KMS-11 (cell line): ENCODE measurements at regions not wholly inside any gene's neighbourhood (a gene's known extent, or its start where the extent isn't known, plus 50 kb on each side); places are given as distances from the start of the nearest gene placed in this dataset.

Experiments
- H2AFZ ChIP-seq: fragments of 200-600 bp; sonication (generic); 2 replicates; pipeline ENCODE4 v1.6.1; 2016; ENCODE audit warnings: antibody characterized with exemption, mixed run types, low read depth
- H3K27ac ChIP-seq: fragments of 200-600 bp; sonication (generic); 2 replicates; pipeline ENCODE4 v1.6.1; 2016; ENCODE audit warnings: mild to moderate bottlenecking, mixed run types
- H3K27me3 ChIP-seq: fragments of 200-600 bp; sonication (generic); 2 replicates; pipeline ENCODE4 v1.6.1; 2017; ENCODE audit warnings: mild to moderate bottlenecking, low read depth, mixed run types, moderate library complexity; ENCODE audit not compliant: insufficient read depth
- H3K36me3 ChIP-seq: fragments of 200-600 bp; sonication (generic); 2 replicates; pipeline ENCODE4 v1.6.1; 2017; ENCODE audit warnings: mild to moderate bottlenecking, mixed run types; ENCODE audit not compliant: insufficient read depth
- H3K4me1 ChIP-seq: fragments of 200-600 bp; sonication (generic); 2 replicates; pipeline ENCODE4 v1.6.1; 2016; ENCODE audit warnings: mild to moderate bottlenecking, low read depth, mixed run types; ENCODE audit not compliant: poor library complexity, severe bottlenecking
- H3K4me2 ChIP-seq: fragments of 200-600 bp; sonication (generic); 2 replicates; pipeline ENCODE4 v1.7.0; 2016; ENCODE audit warnings: mild to moderate bottlenecking, mixed run types
- H3K4me3 ChIP-seq: fragments of 200-600 bp; sonication (generic); IDR thresholded peaks from 2 replicates; pipeline ENCODE4 v1.6.1; 2017; ENCODE audit warnings: low read depth, low read length, mixed read lengths; ENCODE audit not compliant: insufficient read depth
- H3K79me2 ChIP-seq: fragments of 200-600 bp; sonication (generic); 2 replicates; pipeline ENCODE4 v1.6.1; 2016; ENCODE audit warnings: low read depth, mixed run types; ENCODE audit not compliant: insufficient read depth
- H3K9ac ChIP-seq: fragments of 200-600 bp; sonication (generic); 2 replicates; pipeline ENCODE4 v1.6.1; 2016; ENCODE audit warnings: mild to moderate bottlenecking, mixed run types
- H4K20me1 ChIP-seq: fragments of 200-600 bp; sonication (generic); 2 replicates; pipeline ENCODE4 v1.6.1; 2016; ENCODE audit warnings: mild to moderate bottlenecking, mixed run types; ENCODE audit not compliant: insufficient read depth
- TF ChIP-seq, protein P1 (sequence below): fragments of 200-600 bp; sonication (generic); conservative IDR thresholded peaks from 2 replicates; pipeline ENCODE4 v1.6.1; 2017; ENCODE audit warnings: low read depth, mild to moderate bottlenecking, antibody characterized with exemption, low read length, moderate library complexity, mixed read lengths

DNA sequence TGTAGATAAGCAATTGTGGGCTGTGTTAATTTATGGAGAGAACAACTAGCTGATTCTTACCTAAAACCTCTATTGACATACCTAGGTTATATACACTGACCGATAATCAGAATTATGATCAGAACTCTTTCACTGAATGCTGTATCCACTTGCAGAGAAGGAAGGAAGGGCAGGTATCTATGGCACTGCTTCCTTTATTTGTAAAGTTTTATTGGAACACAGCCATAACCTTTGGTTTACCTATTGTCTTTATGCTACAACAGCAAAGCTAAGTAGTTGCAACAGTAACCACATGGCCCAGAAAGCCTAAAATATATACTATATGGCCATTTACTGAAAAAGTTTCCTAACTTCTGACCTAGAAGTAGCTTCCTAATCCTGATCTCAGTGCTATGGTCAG lies 358.9 kb upstream of the ARID1B start:
- Histone ChIP-seq H3K27me3 (no peaks in the 10 kb centered on the region), H3K4me2 (no peak overlapping the region), H3K36me3 (no peaks in the 10 kb centered on the region), H3K79me2 (no peaks in the 10 kb centered on the region), H2AFZ (no peak overlapping the region), H3K4me3 (no peak overlapping the region), H3K9ac (no peak overlapping the region), H4K20me1 (no peaks in the 10 kb centered on the region), H3K27ac (no peak overlapping the region), H3K4me1 (no peaks in the 10 kb centered on the region)
- TF ChIP-seq, protein P1, sequence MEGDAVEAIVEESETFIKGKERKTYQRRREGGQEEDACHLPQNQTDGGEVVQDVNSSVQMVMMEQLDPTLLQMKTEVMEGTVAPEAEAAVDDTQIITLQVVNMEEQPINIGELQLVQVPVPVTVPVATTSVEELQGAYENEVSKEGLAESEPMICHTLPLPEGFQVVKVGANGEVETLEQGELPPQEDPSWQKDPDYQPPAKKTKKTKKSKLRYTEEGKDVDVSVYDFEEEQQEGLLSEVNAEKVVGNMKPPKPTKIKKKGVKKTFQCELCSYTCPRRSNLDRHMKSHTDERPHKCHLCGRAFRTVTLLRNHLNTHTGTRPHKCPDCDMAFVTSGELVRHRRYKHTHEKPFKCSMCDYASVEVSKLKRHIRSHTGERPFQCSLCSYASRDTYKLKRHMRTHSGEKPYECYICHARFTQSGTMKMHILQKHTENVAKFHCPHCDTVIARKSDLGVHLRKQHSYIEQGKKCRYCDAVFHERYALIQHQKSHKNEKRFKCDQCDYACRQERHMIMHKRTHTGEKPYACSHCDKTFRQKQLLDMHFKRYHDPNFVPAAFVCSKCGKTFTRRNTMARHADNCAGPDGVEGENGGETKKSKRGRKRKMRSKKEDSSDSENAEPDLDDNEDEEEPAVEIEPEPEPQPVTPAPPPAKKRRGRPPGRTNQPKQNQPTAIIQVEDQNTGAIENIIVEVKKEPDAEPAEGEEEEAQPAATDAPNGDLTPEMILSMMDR = no peak

DNA sequence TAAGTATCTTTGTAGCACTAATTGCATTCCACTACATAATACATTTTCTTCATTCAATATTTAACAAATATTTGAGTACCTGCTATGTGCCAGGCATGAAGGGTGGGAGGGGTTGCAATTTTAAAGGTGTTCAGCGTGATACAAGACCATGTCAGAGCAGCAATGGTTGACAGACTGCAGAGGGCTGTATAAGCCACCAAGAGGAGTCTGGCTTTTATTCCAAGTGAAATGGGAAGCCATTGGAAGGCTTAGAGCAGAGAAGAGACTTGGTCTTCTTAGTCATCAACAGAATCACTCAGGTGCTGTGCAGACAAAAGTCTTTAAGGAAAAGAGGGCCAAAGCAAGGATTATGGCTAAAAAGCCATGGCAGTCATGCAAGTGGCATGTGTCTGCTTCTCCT lies 360.8 kb upstream of the ARID1B start:
- Histone ChIP-seq H3K27ac (no peak overlapping the region), H3K79me2 (no peaks in the 10 kb centered on the region), H3K4me1 (no peaks in the 10 kb centered on the region), H4K20me1 (no peaks in the 10 kb centered on the region), H2AFZ (no peak overlapping the region), H3K36me3 (no peaks in the 10 kb centered on the region), H3K9ac (no peak overlapping the region), H3K4me2 (no peak overlapping the region), H3K27me3 (no peaks in the 10 kb centered on the region), H3K4me3 (no peak overlapping the region)
- TF ChIP-seq, protein P1 = no peak

DNA sequence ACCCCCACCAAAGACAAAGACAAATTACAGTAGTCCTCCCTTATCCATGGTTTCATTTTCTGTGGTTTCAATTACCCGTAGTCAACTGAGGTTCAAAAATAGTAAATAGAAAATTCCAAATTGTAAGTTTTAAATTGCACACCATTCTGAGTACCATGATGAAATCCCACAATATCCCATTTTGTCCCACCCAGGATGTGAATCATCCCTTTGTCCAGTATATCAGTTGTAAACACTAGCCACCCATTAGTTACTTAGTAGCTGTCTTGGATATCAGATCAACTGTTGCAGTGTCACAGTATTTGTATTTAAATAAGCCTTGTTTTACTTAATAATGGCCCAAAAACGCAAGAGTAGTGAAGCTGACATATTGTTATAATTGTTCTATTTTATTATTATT lies 364.0 kb upstream of the ARID1B start:
- TF ChIP-seq, protein P1 = no peak
- H2AFZ ChIP-seq = no peak overlapping the region
- no peak overlapping the region for H3K9ac ChIP-seq
- H3K79me2 ChIP-seq = no peaks in the 10 kb centered on the region
- H3K36me3 ChIP-seq = no peaks in the 10 kb centered on the region
- H3K27me3 ChIP-seq = no peaks in the 10 kb centered on the region
- H3K27ac ChIP-seq = no peak overlapping the region
- H3K4me3 ChIP-seq = no peak overlapping the region
- no peak overlapping the region for H3K4me2 ChIP-seq
- H4K20me1 ChIP-seq = no peaks in the 10 kb centered on the region
- H3K4me1 ChIP-seq = no peaks in the 10 kb centered on the region

DNA sequence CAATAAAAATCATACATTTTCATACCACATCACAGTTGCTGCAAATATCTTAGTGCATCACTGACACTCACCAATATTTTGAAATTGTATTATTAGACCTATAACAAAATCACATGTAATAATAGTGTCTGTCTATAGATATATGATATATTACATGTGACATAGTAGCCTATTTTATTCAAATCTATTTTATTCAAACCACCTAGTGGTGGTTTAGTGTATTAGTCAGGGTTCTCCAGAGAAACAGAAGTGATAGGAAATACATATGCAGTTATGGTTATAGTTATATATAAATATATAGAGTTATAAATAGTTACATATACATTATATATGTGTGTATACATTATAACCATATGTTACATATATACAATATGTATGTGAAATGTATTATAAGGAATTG lies 366.5 kb upstream of the ARID1B start:
- no peaks in the 10 kb centered on the region for H4K20me1 ChIP-seq
- no peaks in the 10 kb centered on the region for H3K36me3 ChIP-seq
- H3K9ac ChIP-seq = no peak overlapping the region
- no peak overlapping the region for H3K4me2 ChIP-seq
- H3K27ac ChIP-seq = no peak overlapping the region
- no peaks in the 10 kb centered on the region for H3K79me2 ChIP-seq
- no peaks in the 10 kb centered on the region for H3K4me1 ChIP-seq
- no peak overlapping the region for H2AFZ ChIP-seq
- no peak overlapping the region for H3K4me3 ChIP-seq
- H3K27me3 ChIP-seq = no peaks in the 10 kb centered on the region
- TF ChIP-seq, protein P1 = no peak; the same call in 1 of the 2 replicates
